BJ (cell line): ENCODE measurements at regions not wholly inside any gene's neighbourhood (a gene's known extent, or its start where the extent isn't known, plus 50 kb on each side); places are given as distances from the start of the nearest gene placed in this dataset.

Experiments used
- CTCF ChIA-PET: fragments of 350-600 bp; formaldehyde crosslinking; extraction: SDS; loops from one replicate; lab custom pipeline; 2021; ENCODE audit warnings: antibody characterized with exemption, inconsistent platforms; lab: Yijun Ruan, JAX
- POLR2A ChIA-PET: fragments of 300-600 bp; sonication (Branson Sonifier 250); formaldehyde crosslinking; extraction: SDS; loops from one replicate; lab custom pipeline; 2021; ENCODE audit warnings: antibody characterized with exemption; lab: Charles Lee
- DNase-seq: peaks from one replicate; pipeline ENCODE4 v3.0.0-alpha.2; 2011; ENCODE audit warnings: low read depth
- H3K27me3 ChIP-seq: 2 replicates; pipeline ENCODE4 v1.6.0; 2011; ENCODE audit warnings: low read length; ENCODE audit not compliant: control insufficient read depth, insufficient read depth
- H3K36me3 ChIP-seq: 2 replicates; pipeline ENCODE4 v1.5.1; 2011; ENCODE audit warnings: low read length; ENCODE audit not compliant: control insufficient read depth, insufficient read depth
- H3K4me3 ChIP-seq: 2 replicates; pipeline ENCODE4 v1.5.1; 2011; ENCODE audit warnings: low read depth, mild to moderate bottlenecking, control low read depth, low read length
- CTCF ChIP-seq: IDR thresholded peaks from 2 replicates; pipeline ENCODE4 v1.5.1; 2011; ENCODE audit warnings: low read depth, mild to moderate bottlenecking, control low read depth, inconsistent platforms, low read length, moderate library complexity; ENCODE audit not compliant: insufficient read depth

DNA sequence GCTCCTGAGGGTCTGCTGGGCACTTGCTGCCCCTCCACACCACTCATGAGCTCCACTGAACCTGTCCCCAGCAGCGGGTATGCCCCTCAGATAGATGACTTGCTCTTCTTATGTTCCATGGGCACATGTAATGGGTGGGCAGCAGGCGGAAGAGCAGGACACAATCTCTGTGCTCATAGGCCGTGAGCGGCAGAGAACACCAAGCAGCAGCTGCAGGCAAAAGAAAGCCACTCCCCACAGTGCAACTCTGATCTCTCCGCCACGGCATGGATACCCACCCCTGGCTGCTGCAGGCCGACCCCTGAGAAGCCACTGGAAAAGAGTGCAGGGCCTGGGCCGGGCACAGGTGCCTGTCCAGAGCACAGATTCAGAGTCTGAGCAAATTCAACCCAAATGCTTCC, 135.2 kb upstream of the RUNX3 start:
- CTCF ChIA-PET: interaction anchor here (0.9 to 2.0 kb wide), 3 partner anchors 23 to 38 kb away, joined by 3 to 10 read pairs (median 5); no protein-coding TSS in a partner anchor
- H3K4me3 ChIP-seq: no peak overlapping the region
- TF ChIP-seq CTCF: no peak
- peaks cover 19% of the 10 kb centered on the region for H3K27me3 ChIP-seq
- H3K36me3 ChIP-seq: no peaks in the 10 kb centered on the region
- no peak for DNase-seq
- POLR2A ChIA-PET: no interaction called here

DNA sequence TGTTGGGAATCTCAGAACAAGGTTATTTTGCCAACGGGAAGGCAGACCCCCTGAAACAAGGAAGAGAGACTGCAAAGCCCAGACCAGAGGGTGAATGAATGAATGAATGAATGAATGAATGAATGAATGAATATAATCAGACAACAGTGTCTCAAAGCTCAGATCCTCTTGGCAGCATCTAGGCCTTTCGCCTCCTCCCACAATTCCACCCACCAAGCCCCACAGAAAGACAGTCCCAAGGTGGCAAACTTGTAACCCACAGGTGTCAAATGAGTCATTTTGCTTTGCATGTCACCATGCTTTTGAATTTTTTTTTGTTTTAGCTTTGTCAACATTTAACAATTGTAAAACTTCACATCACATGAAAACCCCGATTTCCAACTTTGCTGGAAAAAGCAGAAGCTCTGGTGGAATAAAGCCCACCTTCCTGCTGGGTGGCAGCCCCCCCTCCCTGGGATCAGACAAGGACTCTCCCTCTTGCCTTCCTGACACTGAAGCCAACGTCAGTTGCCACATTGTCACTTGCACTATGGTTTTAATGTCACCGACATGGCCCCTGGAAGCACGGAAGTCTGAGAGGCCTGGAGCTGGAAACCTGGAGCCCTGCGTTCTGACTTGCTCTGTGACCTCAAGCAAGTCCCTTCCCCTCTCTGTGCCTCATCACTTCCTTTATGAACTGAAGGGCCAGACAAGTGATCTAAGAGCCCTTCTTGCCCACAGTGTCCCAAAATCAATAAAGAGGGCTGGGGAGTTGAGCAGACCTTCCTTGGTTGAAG, 134.6 kb upstream of the RUNX3 start:
- TF ChIP-seq CTCF: no peak
- H3K4me3 ChIP-seq: no peak overlapping the region
- no peak for DNase-seq
- CTCF ChIA-PET: interaction anchor here (2.0 kb wide), 2 partner anchors 27 to 39 kb away, joined by 5 to 10 read pairs; no protein-coding TSS in a partner anchor
- H3K36me3 ChIP-seq: no peaks in the 10 kb centered on the region
- POLR2A ChIA-PET: no interaction called here
- H3K27me3 ChIP-seq: peaks cover 19% of the 10 kb centered on the region

- no peak overlapping the region for H3K4me3 ChIP-seq
- ChIA-PET POLR2A (no interaction called here), CTCF (interaction anchor here (2.0 kb wide), 1 partner anchor 27 kb away, joined by 10 read pairs; no protein-coding TSS in a partner anchor)
- no peaks in the 10 kb centered on the region for H3K36me3 ChIP-seq
- no peak for DNase-seq
- peaks cover 16% of the 10 kb centered on the region for H3K27me3 ChIP-seq
- TF ChIP-seq CTCF: no peak
Observed at GRCh38 chr1:25063591-25064416, 133.7 kb upstream of the RUNX3 start.

GRCh38 chr1:25062621-25063255, 132.7 kb upstream of the RUNX3 start:
- ChIA-PET POLR2A (no interaction called here), CTCF (no interaction called here)
- H3K4me3 ChIP-seq: no peak overlapping the region
- H3K36me3 ChIP-seq: no peaks in the 10 kb centered on the region
- no peak for DNase-seq
- TF ChIP-seq CTCF: no peak
- peaks cover 18% of the 10 kb centered on the region for H3K27me3 ChIP-seq
